CMK (cell line): ENCODE measurements at regions not wholly inside any gene's neighbourhood (a gene's known extent, or its start where the extent isn't known, plus 50 kb on each side); places are given as distances from the start of the nearest gene placed in this dataset.

Experiments used
- DNase-seq: peaks from one replicate; pipeline ENCODE4 v3.0.0-alpha.2; 2010; ENCODE audit warnings: low read depth

DNA sequence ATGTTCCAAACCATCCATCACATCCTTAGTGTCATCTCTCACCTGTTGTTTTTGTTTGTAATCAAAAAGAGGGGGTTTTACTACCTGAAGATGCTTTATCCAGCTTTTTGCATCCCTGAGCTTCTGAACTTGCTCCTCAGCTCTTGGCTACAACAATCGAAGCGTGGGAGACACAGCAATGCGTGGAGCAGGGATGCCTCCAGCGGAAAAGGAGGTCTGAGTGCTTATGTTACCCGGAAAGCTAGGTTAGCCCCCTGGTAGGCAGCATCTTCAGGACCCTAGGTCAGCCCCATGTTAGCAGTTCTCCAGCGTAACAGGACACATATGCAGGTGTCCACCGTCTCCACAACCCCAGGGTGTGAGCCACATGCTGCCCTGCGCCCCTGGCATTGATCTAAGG lies 141.5 kb downstream of the RRAGC start:
- no peak for DNase-seq

DNA sequence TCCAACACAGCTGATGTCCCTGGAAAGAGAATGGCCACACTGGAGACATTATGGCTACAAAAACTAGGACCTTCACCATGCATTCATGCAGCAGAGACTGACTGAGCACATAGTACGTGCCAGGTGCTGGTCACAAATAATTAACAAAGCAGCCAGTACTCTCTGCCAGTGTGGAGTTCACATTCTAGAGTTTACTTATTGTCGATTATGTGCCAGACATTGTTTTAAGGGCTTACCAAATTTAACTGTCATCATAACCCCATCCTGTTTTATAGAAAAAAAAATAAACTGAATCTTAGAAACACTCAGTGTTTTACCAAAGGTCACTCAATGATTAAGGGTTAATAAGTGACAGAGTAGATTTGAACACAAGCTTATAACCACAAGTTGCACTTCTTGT lies 143.3 kb downstream of the RRAGC start:
- no peak for DNase-seq

DNA sequence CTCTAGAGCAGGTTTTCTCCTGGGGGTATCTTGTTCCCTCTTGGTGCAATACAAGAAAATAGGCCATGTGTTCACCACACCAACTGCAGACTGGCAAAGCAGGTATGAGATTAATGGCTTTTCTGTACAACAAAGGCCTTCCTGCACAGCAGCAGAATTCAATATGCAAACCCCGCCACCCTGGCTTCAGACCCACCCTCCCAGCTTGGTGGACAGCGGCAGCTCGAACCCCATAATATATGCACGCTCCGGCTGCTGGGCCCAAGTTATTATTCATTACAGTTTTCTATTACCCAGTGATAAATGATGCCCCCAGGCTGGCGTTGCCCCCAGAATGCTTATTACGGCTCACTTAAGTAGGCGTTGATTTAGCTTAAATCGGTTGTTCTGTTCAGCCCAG lies 144.2 kb downstream of the RRAGC start:
- DNase-seq = no peak

DNA sequence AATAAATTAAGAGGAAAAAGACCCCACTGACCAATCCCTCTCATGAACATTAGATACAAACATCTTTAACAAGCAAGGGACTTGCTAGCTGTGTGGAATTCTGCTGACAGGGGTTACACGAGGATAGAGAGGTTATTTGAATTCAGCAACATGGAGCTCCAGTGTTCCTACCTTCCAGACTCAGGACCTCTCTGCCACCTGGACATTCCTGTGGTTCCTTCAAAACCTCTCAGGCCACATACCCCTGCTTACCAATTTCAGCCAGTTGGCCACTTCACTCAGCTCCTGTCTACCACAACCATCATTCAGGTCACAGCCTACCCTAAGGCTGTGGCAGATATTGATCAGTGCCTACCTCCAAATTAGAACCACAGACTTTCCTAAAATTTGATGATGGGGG lies 147.5 kb downstream of the RRAGC start:
- no peak for DNase-seq

DNA sequence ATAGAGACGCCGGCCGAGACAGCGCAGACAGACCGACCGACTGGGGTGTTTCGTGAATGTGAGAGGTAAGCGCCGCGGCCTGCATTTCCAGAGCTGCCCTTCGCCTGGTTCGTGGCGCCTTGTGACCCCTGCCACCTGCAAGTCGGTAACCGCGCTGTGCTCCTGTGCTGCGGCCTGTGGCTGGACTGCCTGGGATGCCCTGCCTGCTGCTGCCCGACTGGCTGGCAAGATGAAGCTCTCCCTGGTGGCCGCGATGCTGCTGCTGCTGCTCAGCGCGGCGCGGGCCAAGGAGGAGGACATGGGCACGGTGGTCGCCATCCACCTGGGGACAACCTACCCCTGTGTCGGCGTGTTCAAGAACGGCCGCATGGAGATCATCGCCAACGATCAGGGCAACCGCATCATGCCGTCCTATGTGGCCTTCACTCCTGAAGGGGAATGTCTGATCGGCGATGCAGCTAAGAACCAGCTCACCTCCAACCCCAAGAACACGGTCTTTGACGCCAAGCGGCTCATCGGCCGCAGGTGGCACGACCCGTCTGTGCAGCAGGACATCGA lies 150.8 kb downstream of the RRAGC start:
- DNase-seq = no peak

DNA sequence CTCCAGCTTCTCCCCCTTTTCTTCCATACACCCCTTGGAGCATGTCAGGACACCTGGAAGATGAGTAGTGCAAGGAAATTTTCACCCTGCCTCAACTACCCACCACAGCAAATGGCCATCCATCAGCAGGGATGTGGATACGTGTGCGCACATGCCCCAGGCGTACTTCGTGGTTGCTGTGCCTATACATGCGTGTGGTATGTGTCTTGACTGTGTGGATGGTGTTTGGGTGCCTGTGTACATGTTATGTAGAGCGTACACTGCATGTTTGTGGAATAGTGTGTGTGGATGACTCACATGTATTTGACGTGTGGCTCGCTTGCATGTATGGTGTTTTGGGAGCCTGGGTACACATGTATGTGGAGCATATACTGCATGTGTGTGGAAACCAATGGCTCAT lies 158.5 kb downstream of the RRAGC start:
- no peak for DNase-seq

DNA sequence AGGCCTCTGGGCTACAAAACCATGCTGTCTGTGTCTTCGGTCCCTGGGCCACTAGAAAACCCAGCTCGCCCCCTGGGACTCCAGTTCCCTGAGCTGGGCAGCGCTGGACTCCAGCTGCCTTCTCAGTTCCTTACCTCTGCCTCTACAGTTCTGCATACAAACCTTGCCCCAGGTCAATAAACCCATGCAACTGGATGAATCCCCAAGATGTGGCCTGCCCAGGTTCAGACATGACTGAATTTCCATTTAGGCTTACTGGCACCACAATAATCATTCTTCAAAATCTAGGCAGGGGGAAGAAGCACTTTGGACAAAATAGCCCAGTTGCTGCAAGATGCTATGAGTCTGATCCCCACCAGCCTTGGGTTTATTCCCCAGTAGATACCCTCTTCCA lies 159.5 kb downstream of the RRAGC start:
- DNase-seq = no peak

DNA sequence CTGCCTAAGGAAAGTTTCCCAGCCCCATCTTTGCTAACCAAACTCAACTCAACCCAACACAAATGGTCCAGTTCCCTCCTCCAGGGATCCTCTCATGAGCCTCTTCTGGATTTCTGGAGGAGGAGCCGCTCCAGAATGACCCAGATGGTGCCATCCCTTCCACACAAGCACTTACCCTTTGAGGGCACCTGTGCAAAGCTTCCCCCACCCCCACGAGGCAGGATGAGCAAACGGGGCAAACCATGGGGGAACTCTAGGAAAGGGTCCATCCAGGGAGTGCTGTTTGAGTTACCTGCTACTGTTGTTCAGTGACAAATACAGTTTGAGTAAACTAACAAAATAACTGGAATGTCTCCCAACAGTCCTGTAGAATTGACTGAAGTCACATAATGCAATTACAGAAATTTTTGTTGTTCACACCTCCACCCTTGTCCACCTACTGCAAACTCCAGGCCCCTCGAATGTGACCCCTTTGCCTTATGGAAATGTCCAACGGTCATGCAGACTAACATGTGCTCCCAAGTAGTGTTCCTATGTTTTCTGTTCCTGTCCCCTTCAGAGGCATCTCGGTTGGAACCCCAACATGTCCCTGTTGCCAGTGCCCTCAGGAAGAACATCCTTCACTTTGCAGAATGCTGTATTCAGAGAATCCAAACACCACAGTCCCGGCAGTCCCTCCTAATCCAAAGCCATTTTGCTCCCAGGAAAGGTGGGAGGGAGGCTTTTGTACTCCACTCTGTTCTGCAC lies 160.1 kb downstream of the RRAGC start:
- DNase-seq = no peak

DNA sequence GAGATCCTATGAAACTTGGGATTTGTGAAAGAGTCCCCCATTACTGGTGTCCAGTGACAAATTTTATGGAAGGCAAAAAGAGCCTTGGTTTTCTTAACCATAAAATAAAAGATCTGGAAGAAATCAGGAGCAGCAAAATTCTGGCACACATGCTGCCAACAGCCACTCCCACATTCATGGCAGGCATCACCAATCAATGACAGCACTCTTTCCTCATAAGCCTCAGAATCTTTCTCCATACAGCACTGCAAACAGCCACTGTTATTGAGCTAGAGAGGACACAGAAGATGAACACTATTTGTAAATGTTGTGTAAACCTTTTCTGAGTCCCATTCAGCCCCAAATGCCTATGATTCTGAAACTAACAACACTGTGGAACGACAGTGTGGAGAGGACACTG lies 162.2 kb downstream of the RRAGC start:
- no peak for DNase-seq

DNA sequence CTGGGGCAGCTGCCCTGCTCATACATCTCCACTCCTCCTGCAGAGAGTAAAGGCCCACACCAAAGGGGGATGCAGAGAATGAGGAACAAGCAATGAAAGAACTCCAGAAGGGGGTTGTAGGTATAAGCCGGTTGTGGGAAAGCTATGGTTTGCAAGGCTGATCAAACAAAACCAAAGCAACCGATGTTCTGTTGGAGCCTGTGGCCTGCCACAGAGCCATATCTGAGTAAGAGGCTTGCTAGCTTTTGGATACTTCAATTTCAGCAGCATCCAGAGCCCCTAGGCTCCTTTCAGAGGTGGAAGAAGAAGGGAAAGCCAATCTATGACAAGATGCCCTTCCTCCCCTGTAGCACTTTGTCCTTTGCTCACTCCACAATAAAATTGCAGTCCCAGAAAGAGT lies 163.2 kb downstream of the RRAGC start:
- no peak for DNase-seq

DNA sequence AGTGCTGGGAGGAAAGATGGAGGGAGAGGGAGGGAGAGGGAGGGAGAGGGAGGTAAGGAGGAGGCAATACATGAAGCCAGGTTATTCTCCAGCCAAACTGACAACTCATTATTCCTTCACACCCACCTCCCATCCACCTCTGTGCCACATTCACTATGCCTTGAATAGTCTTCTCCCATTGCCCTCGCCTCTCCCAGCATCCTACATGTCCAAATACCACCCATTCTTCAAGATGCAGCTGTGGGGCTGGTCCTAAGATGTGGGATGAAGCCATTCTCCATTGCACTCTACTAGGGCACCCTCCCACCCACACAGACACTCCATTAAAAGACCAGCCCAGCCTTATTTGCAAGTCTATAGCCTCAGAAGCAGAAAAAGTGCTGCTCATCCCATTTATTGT lies 165.8 kb downstream of the RRAGC start:
- DNase-seq = no peak

DNA sequence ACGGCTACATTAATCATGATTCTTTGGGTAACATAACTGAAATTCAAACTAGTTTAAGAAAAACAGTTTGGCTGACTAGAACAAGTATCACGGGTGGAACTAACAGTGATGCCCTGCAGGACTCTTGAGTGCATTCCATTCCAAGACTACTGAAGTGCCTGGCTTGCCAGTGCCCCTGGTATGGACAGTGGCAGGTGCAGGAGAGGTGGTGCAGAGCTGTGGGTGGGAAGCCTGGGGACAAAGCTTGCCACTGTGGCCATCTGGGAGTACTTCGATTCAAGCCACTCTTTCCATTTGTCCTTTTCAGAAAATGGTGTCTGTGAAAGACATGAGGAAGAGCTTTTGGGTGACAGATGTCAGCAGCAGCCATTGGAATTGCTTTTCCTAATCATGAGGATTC lies 166.5 kb downstream of the RRAGC start:
- DNase-seq = no peak

DNA sequence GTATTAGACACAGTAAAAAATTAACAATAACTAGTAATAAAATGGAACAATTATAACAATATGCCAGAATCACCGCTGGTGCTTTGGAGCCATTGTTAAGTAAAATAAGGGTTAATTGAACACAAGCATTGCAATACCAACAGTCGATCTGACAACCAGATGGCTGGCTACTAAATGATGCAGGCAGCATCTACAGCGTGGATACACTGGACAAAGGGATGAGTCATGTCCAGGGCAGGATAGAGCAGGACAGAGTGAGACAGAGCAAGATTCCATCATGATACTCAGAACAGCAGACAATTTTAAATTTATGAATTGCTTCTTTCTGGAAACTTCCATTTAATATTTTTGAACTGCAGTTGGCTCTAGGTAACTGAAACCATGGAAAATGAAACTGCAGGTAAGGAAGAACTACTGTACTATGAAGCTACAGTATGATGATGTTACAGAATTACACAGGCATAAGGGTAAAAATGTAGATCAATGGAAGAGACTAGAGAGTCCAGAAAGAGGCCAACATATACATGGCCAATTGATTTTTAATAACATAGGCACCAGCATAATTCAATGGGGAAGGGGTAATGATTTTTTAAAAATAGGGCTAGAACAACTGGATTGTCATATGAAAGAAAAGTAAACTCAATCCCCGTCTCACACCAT lies 168.7 kb downstream of the RRAGC start:
- no peak for DNase-seq

DNA sequence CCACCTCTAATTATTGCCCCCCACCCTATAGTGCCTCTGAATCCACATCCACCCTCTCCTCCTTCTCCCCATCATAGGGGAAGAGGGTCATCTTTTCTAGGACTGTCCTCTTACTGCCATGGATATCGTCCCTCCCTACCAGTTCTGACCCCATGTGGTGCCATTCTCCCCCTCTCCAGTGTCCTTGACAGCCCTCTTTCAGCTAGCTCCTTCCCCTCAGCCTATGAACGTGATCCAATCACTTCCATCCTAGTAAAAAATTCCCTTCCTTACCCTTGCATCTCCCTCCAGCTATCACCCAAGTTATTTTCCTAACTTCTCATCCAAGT lies 172.7 kb downstream of the RRAGC start:
- no peak for DNase-seq

DNA sequence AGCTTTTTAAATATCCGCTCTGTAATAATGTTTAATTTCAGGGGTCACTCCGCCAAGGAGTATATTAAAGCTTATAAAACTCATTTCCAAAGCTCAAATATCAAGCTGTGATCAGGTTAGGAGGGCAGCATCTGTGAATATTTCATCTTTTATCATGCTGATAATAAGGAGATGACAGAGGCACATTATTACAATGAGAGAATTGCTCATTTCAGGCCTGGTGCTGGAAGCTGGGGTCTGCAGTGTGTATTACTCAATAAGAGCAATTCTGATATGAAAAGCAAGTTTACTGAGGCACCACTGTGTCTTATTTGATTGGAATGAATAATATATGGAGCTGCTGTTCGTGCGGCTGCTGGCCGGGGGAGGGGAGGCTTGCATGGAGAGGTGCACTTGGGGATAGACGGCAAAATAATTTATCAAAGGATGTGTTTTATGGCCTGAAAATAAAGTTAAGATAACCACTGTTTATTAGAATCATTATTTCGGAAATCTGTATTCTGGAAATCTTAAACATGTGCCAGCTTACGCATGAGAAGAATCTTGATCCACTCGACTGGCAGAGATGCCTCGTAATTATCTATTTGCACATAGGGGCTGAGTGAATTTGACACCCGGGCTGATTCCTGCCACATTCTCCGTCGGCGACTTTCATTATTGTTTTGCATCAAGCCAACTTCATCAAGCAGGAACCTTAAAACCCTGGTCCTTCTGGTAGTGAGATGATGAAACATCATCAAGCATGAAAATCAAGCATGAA lies 173.2 kb downstream of the RRAGC start:
- DNase-seq = no peak

DNA sequence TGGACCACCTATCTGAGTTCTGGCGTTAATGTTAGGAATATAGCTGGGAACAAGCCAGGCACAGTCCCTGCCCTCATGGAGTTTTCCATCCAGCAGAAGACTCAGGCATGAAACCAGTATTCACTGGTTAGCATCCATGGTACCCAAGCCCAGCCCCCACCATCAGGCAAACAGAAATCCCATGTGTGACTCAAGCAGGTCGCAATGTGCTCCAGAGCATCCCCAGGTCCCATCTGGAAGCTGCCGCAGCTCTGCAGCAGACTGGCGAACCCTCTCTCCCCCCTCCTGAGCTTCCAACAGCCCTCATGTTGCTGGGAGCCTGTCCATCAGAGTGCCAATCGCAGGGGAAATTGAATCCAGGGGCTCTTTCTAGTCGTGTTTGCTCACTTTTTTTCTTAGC lies 174.2 kb downstream of the RRAGC start:
- no peak for DNase-seq

DNA sequence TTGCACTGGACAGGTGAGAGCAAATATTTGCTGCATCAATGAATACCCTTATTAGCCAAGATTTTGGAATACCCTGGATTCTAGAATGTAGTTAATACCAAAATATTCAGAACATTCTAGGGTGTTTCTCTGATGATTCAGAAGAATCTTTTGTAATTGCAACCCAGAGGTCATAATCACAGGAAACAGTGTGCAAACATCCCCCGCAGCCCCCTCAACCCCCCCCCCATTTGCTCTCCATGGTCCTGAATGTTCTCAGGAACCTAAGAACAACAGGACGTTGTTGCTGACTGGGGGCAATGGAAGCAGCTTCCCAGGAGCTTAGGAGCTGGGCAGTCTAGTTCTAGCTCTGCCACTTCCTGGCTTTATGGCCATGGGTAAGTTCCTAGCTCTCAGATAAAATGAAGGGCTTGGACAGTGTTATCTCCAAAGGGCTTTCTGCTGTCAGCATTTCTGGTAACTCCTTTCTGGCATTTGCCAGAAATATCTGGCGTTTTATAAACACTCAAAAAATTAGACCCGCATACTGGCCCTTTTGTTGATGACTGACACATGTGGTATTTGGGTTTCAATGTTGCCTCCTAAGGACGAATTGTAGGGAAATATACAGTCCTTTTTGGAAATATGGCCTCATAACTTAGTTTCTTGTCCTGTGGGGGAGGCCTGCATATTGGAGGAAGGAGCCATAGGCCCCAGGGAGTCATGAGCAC lies 178.6 kb downstream of the RRAGC start:
- DNase-seq = peak; percentile 4

DNA sequence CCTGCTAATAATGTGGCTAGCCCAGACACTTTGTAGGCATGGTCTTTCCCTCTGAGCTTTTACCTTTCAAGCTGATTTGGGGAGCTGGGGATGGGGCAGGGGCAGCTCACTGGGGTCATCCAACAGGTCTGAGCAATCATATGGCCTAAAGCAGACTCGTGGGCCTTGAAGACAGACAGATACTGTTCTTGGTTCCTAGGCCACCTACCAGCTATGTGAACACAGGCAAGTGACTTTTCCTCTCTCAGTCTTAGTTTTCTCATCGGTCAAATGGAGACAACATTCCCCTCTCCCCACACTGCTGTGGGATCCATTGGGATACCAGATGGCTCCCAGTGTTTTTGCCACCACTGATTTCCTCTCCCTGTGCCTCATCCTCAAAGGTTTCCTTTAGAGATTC lies 181.8 kb downstream of the RRAGC start:
- no peak for DNase-seq

DNA sequence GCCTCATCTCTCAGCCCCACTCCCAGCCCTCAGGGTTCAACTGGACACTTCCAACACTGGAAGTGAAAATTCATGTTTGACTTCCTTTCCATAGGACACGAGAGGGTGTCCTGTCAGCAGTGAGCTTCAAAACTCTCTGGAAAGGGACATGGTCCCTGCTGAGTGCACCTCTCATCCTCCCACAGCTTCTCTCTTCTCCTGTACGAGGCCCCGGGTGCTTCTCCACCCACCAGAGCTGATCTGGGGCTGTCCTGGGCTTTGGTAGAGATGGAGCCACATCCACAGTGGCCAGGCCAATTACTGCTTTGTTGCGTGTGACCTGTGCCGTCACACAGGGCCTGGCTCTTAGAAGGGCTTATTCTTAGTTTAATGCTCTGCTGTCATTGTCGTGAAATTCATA lies 182.3 kb downstream of the RRAGC start:
- DNase-seq = no peak

DNA sequence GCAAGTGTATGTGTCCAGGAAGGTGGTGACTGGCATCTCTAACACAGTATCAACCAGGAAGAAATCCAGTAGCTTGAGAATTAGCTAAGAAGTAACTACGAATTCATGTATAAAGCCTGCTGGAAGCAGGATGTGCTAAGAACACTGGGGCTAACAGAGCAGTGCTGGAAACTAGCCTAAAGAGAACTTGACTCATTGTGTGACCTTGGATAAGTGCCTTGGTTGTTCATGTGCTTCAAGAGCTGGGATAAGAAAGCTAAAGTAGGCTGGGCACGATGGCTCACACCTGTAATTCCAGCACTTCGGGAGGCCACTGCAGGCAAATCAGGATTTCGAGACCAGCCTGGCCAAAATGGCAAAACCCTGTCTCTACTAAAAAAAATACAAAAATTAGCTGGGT lies 186.9 kb downstream of the RRAGC start:
- DNase-seq = no peak

DNA sequence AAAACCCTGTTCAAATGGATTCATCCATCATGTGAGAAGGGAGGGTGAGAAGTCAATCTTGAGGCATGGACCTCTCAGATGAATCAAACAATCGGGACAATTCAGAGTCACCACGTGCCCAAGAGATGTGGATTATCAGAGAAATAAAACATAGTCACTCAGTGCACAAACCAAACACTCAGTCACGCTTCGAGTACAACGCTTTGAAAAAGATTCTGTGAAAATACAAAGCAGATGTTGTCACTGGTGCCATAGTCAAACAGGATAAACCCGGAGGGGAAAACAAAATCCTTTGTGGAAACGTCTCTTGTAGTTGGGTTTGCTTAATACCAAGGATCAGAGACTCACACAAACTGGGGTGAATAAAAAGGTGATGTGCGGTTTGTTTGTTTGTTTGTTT lies 188.4 kb downstream of the RRAGC start:
- no peak for DNase-seq

DNA sequence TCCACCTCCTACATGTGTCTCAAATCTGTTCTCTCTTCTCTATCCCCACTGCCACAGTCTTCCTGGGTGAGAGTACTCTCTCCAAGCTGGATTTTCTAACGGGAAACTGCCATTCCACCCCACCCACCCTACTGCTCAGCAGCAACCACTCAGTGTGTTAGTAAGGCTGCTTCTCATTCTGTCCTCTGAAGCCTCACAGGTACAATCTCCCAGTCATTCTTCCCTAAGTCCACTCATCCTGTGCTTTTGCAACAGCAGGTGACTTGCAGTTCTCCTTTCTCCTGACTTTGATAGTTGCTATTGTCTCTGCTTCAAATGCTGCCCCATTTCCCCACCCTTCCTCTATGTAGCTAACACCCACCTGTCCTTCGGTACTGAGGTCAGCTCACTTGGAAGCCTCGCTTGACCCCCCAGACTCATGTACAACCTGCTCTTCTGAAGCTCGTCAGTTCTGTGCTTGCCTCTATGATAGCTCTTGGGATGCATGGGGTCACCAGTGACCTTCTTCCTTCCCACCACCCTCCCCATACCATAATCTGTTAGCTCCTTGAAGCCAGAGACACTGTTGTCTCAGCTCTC lies 188.9 kb downstream of the RRAGC start:
- no peak for DNase-seq
